NCI-H128 (cell line): ENCODE measurements at regions not wholly inside any gene's neighbourhood (a gene's known extent, or its start where the extent isn't known, plus 50 kb on each side); places are given as distances from the start of the nearest gene placed in this dataset.

Source experiments
- DNase-seq: peaks from one replicate; lab custom pipeline; 2025; ENCODE audit not compliant: unreplicated experiment; lab: John Stamatoyannopoulos, UW

DNA sequence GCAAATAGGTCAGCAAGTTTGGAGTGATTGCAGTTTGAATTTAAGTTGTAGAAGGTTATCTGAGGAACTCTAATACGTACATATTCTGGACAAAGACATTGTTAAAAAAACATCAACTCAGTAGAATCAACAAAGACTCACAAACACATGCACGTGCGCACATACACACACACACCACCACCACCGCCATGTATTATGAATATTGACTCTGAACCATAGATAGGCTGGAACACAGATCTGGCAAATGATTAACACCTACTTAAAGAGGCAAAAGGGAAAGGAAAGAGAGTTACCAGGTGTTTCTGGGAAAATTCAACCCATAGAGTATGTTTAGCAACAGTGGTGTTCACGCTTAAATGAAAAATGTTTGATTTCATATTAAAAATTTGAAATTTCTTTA lies 334.2 kb upstream of the ALCAM start:
- DNase-seq = no peak

GRCh38 chr3:105033081-105033480 lies 333.6 kb upstream of the ALCAM start:
- DNase-seq = no peak

GRCh38 chr3:105039004-105039403 lies 327.7 kb upstream of the ALCAM start:
- DNase-seq = no peak

- no peak for DNase-seq
These were observed 326.6 kb upstream of the ALCAM start for GRCh38 chr3:105040026-105040622.

GRCh38 chr3:105042586-105042985 lies 324.1 kb upstream of the ALCAM start:
- DNase-seq = no peak

DNA sequence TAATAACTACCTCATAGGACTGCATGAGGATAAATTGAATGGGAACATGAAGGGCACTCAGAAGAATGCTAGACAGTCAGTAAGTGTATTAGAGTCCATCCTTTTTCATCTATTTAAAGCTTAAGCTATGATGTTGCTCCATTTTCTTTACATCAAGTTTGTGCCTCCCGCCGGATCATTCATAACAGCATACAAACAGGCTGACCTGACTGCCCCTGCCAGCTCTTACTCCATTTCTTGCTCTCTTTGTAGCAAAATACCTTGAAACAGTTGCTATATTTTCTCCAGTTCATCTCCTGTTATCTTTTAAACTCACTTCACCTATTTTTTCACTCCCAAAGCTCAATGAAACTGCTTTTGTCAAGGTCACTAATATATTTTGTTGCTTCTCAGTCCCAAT lies 315.6 kb upstream of the ALCAM start:
- DNase-seq = no peak

- no peak for DNase-seq
These were observed 314.7 kb upstream of the ALCAM start for GRCh38 chr3:105051972-105052371.

DNA sequence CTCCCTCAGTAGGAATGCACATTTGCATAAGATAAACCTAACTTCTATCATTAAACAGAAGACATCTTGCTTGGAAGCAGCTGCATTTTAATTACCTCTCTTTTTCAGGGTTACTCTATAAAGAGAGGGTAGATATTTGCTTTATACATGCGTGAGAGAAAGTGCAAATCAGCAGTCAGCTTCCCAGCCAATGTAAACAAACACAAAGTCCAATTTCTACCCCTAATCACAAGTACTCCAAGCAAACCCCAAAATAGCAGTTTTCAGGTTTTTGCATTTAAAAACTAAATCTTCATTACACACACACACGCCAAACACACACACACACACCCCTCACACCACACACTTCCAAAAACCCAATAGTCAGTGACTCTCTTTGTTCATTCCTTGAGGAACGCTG lies 303.9 kb upstream of the ALCAM start:
- no peak for DNase-seq

DNA sequence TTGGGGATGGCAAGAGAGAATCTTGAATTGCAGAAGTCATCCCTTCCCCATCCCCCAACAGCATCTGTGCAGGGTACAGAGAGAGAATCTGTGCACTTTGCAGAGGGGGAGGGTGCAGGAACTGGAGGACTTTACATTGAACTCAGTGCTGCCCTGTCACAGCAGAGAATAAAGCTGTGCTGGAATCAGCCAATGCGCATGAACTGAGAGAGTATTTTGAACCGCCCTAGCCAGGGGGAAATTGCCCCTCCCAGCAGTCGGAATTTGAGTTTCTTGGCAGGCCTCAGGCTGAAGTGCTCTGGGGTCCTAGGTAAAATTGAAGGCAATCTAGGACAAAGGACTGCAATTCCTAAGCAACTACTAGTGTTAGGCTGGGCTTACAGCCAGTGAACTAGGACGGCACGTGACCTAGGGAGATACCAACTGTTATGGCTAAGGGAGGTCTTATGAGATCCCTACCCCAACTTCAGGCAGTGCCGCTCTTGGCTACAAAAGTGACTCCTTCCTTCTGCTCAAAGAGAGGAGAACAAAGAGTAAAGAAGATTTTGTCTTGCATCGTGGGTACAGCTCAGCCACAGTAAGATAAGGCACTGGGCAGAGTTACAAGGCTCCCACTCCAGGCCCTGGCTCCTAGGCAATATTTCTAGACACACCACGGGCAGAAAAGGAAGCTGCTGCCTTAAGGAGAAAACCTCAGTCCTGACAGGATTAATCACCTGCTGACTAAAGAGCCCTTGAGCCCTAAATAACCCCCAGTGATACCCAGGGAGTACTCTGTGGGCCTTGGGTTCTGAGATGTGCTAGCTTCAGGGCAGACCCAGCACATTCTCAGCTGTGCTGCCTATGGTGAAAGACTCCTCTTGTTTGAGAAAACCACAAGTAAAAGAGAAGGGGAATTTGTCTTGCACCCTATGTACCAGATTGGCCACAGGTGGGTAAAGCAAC lies 300.5 kb upstream of the ALCAM start:
- no peak for DNase-seq

DNA sequence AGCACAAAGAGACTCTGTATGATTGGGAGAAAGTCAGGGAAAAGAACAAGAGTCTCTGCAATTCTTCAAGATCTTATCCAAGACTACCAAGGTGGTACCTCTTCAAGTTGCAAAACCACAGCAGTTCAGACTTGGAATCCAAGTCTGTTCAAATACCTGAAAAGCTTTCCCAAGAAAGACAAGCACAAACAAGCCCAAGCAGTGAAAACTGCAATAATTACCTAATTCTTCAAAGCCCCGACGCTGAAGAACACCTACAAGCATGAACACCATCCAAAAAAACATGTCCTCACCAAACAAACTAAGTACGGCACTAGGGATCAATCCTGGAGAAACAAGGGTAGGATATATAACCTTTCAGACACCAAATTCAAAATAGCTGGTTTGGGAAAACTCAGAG lies 299.3 kb upstream of the ALCAM start:
- DNase-seq = no peak

- DNase-seq = no peak
These were observed 289.5 kb upstream of the ALCAM start for GRCh38 chr3:105077060-105077822.

DNA sequence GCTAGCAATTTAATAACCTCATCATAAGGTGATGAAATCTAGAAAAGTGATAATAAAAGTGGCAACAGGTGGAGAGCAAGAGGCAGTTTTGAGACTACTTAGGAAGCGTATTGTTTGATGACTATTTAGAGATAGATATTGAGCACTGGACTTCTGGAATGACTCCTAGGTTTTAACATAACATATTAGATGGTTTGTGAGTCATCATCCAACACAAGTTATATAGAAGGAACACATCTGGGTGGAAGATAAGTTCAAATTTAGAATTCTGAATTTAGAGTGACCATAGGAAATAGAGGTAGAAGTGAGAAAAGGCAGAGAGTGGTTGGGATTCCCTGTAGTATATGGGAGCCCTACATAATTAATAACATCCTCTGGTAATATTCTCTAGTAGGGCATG lies 282.8 kb upstream of the ALCAM start:
- no peak for DNase-seq

GRCh38 chr3:105085506-105085905 lies 281.2 kb upstream of the ALCAM start:
- no peak for DNase-seq

DNA sequence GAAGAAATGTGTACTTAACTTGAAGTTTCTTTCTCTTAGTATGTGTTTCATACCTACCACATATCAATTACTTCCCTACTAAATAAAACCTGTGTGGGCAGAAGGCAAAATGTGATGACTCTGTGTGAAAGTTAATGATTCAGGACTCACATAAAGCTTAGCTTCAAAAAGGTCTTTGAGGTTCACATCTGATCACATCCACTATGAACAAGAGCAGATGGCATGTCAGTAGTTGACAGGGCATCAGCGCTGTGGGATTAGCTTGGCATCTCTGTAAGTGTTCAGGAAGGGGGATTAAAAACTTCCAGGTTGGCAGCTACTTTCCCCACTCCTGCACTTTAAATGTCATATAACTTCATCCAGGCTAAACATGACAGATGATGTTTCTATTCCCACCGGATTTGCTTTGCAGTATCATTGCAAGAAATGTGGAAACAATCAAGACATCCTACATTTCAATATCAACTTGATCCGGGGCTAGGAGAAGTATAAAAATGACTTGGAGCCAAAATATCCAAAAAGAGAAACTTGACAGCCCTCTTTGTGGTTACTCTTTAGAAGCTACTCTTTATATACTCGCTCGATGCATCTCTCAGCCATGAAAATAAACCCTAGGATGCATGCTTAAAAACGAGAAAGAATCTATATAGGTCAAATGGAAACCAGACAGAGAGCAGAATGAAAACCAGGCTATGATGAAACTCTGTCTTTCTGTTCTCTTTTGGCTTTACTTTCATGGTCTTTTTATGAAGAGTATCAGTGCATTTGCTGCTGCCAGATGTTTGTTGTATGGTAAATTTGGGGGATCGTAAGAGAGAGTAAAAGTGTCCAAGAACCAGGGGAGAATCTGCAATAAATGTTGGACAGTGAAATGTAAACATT lies 273.1 kb upstream of the ALCAM start:
- DNase-seq = no peak

GRCh38 chr3:105094588-105094987 lies 272.1 kb upstream of the ALCAM start:
- no peak for DNase-seq

DNA sequence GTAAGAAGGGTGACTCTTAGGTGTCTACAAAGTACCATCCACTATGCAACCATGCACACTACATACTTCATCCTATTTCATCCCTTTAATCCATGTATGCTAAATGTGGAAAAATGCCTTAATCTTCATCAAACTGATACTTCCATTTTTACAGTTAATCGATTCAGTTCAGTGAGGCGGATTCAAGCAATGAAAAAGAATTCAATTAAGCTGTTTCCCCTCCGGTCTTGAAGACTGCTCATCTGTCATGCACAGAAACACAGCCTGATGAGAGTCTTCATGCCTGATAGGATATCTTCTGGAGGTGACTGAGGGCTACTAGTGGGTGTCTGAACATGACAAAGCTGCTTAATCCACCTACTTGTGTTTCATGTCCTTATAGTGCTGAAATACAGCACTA lies 270.6 kb upstream of the ALCAM start:
- DNase-seq = no peak

- no peak for DNase-seq
These were observed 265.1 kb upstream of the ALCAM start for GRCh38 chr3:105101603-105102002.

DNA sequence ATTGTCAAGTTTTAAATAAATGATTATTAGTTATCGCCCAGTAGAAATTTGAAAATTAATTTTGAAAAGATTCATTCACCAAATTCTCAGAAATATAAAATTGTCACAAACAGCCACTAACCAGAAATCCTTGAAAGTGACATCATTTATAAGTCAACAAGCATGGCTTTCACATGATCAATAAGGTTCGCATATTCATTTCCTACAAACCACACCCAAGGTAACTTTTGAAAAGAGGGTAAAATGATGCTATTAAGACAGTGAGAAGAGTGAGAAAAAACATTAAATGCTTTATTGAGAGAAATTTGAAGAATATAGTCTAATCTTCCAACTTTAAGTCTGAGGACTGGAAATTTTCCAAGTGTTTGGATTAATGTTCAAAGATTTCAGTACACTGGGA lies 263.6 kb upstream of the ALCAM start:
- no peak for DNase-seq

DNA sequence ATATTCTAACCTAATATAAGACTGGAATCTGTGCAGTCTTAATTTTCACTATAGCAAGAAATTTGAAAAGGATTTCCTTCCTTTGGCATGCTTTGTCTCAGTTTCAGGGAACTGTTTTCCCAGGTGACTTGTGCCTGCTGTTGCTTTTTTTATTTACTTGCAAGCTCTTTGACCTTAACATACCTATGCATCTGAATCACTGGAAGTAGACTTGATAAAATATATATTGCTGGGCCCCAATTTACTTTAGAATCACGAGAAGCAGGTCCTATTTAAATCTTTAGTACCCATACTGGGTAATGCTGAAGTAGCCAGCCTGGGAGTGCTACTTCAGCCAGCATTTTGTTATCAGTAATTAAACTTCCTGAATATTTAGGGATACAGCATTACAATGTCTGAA lies 257.9 kb upstream of the ALCAM start:
- DNase-seq = no peak

GRCh38 chr3:105118905-105119304 lies 247.8 kb upstream of the ALCAM start:
- DNase-seq = no peak

- DNase-seq = no peak
These were observed 246.8 kb upstream of the ALCAM start for GRCh38 chr3:105119801-105120340.
